ENCODE measurements at regions not wholly inside any gene's neighbourhood (a gene's known extent, or its start where the extent isn't known, plus 50 kb on each side); places are given as distances from the start of the nearest gene placed in this dataset.

- peak; percentile 40; the same call in 1 of the 2 replicates for TF ChIP-seq PRDM10 (tag by site-specific recombination; IDR thresholded peaks at IDR 0.05)
- TF ChIP-seq SETDB1 (IDR thresholded peaks at IDR 0.05; ENCODE audit: insufficient read length, low read length) = peak; percentile 68
- no peak for TF ChIP-seq ZNF280D (tag by site-specific recombination; IDR thresholded peaks at IDR 0.05)
- no peak for TF ChIP-seq ATF2 (tag by site-specific recombination; IDR thresholded peaks at IDR 0.05; ENCODE audit: low read depth)
- 0 out of 2 replicates have a peak, but pooled peaks have one; percentile 30 for TF ChIP-seq BCL6B (tag by site-specific recombination; IDR thresholded peaks at IDR 0.05)
Measured at GRCh38 chr5:96157841-96158291, 196.2 kb upstream of the ELL2 start (continued).

- H3K4me1 ChIP-seq (ENCODE audit: control insufficient read depth, insufficient read depth, low read length) = peaks cover 4% of the 10 kb centered on the region
- no peaks in the 10 kb centered on the region for H3K36me3 ChIP-seq (ENCODE audit: control insufficient read depth in 2 of 2, insufficient read depth in 1 of 2, low read length in 2 of 2)
- no peaks in the 10 kb centered on the region for H3K9me3 ChIP-seq (ENCODE audit: control insufficient read depth, insufficient read depth, low read depth, low read length)
- POLR2A ChIA-PET = no interaction called here
- CTCF ChIA-PET = interaction anchor here (0.6 kb wide), 1 partner anchor 1035 kb away, joined by 3 read pairs; no protein-coding TSS in a partner anchor
- H3K27ac ChIP-seq (ENCODE audit: extremely low read depth, low read depth, low read length) = no peak overlapping the region
- TF ChIP-seq SCRT2 (tag by site-specific recombination; IDR thresholded peaks at IDR 0.05) = 0 out of 2 replicates have a peak, but pooled peaks have one; percentile 10
- no peak for TF ChIP-seq ZNF18 (tag by site-specific recombination; IDR thresholded peaks at IDR 0.05)
- no peak overlapping the region for H3K4me3 ChIP-seq (ENCODE audit: low read depth, low read length)
Measured at GRCh38 chr5:96157077-96157780, 195.6 kb upstream of the ELL2 start.

GRCh38 chr5:96155147-96155546 is 193.5 kb upstream of the ELL2 start:
- no peak overlapping the region for H3K27ac ChIP-seq (ENCODE audit: extremely low read depth, low read depth, low read length)
- TF ChIP-seq INSM2 (tag by site-specific recombination; IDR thresholded peaks at IDR 0.05) (no peak), GLI2 (tag by site-specific recombination; IDR thresholded peaks at IDR 0.05; ENCODE audit: borderline replicate concordance, low read depth) (no peak), ZNF112 (tag by site-specific recombination; IDR thresholded peaks at IDR 0.05) (no peak), SP3 (tag by site-specific recombination; IDR thresholded peaks at IDR 0.05) (no peak), ZNF585B (tag by site-specific recombination; IDR thresholded peaks at IDR 0.05) (no peak), ZNF530 (tag by site-specific recombination; IDR thresholded peaks at IDR 0.05; ENCODE audit: low read depth) (no peak), ZNF211 (tag by site-specific recombination; IDR thresholded peaks at IDR 0.05; ENCODE audit: low read depth) (no peak), ZFP3 (tag by site-specific recombination; IDR thresholded peaks at IDR 0.05; ENCODE audit: low read depth) (no peak), ZNF292 (tag by site-specific recombination; IDR thresholded peaks at IDR 0.05; ENCODE audit: borderline replicate concordance, low read depth) (no peak), HOXD13 (CRISPR knock-in tag; IDR thresholded peaks at IDR 0.05; ENCODE audit: borderline replicate concordance) (no peak)
- ChIA-PET CTCF (no interaction called here), POLR2A (no interaction called here)
- no peak overlapping the region for H3K4me3 ChIP-seq (ENCODE audit: low read depth, low read length)
- peaks cover 11% of the 10 kb centered on the region for H3K4me1 ChIP-seq (ENCODE audit: control insufficient read depth, insufficient read depth, low read length)
- H3K9me3 ChIP-seq (ENCODE audit: control insufficient read depth, insufficient read depth, low read depth, low read length) = no peaks in the 10 kb centered on the region
- H3K36me3 ChIP-seq (ENCODE audit: control insufficient read depth in 2 of 2, insufficient read depth in 1 of 2, low read length in 2 of 2) = no peaks in the 10 kb centered on the region
